ENCODE measurements at regions not wholly inside any gene's neighbourhood (a gene's known extent, or its start where the extent isn't known, plus 50 kb on each side); places are given as distances from the start of the nearest gene placed in this dataset.

DNA sequence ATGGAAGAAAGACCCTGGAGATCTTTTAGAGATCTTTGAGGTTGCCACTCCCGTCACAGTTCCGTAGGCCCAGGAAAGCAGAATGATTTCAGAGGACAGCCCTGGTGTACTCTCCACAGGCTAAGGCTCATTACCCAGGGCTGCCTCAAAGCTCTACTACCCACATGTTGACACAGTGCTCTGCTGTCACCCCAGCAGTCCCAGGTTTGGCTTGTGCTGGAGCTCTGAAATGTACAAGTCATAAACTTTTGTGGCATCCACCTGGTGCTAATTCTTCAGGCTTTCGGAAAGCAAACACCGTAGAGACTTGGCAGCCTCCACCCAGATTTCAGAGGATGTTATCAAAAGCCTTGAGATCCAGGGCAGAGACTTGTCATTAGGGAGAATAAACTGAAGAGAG is 136.5 kb downstream of the MTRR start:
- TF ChIP-seq, protein P1, sequence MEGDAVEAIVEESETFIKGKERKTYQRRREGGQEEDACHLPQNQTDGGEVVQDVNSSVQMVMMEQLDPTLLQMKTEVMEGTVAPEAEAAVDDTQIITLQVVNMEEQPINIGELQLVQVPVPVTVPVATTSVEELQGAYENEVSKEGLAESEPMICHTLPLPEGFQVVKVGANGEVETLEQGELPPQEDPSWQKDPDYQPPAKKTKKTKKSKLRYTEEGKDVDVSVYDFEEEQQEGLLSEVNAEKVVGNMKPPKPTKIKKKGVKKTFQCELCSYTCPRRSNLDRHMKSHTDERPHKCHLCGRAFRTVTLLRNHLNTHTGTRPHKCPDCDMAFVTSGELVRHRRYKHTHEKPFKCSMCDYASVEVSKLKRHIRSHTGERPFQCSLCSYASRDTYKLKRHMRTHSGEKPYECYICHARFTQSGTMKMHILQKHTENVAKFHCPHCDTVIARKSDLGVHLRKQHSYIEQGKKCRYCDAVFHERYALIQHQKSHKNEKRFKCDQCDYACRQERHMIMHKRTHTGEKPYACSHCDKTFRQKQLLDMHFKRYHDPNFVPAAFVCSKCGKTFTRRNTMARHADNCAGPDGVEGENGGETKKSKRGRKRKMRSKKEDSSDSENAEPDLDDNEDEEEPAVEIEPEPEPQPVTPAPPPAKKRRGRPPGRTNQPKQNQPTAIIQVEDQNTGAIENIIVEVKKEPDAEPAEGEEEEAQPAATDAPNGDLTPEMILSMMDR (IDR thresholded peaks at IDR 0.05; ENCODE audit: low read length) = no peak
- TF ChIP-seq EZH2 (IDR thresholded peaks at IDR 0.05; ENCODE audit: borderline replicate concordance, low read length) = no peak

Data from OCI-LY1 (cell line).